A549 (cell line): ENCODE measurements at regions not wholly inside any gene's neighbourhood (a gene's known extent, or its start where the extent isn't known, plus 50 kb on each side); places are given as distances from the start of the nearest gene placed in this dataset.

Experiments used
- CEBPB ChIP-seq, 2 experiments: fragments of >200 bp in 1 of 2; sonication (Bioruptor Twin) in 1 of 2; formaldehyde crosslinking in 1 of 2; IDR thresholded peaks; 2 replicates each; pipeline ENCODE4 v1.6.1; 2012 to 2016
- CHD2 ChIP-seq: fragments of 150-350 bp; IDR thresholded peaks from 2 replicates; pipeline ENCODE4 v1.6.1; 2014; ENCODE audit warnings: low read length; ENCODE audit not compliant: partially characterized antibody
- HOXA7 ChIP-seq: fragments of 250-450 bp; sonication (Bioruptor Pico); IDR thresholded peaks from 2 replicates; pipeline ENCODE4 v1.5.0; 2020; ENCODE audit warnings: mild to moderate bottlenecking, moderate library complexity
- NR3C1 ChIP-seq: fragments of >200 bp; sonication (Bioruptor Twin); formaldehyde crosslinking; IDR thresholded peaks from 3 replicates; pipeline ENCODE4 v1.6.1; 2017
- RFX5 ChIP-seq: fragments of 450-650 bp; IDR thresholded peaks from 2 replicates; pipeline ENCODE4 v1.7.1; 2014; ENCODE audit warnings: antibody characterized with exemption, mild to moderate bottlenecking, moderate library complexity
- RNF2 ChIP-seq: fragments of 200-600 bp; sonication (generic); IDR thresholded peaks from 2 replicates; pipeline ENCODE4 v1.6.1; 2016; ENCODE audit warnings: low read depth, mild to moderate bottlenecking, antibody characterized with exemption, moderate library complexity, borderline replicate concordance
- ZFP36 ChIP-seq: fragments of 450-650 bp; IDR thresholded peaks from 2 replicates; pipeline ENCODE4 v1.6.1; 2014; ENCODE audit warnings: borderline replicate concordance; ENCODE audit not compliant: partially characterized antibody
- TF ChIP-seq, protein P1 (sequence below): fragments of >200 bp; sonication (Bioruptor Twin); formaldehyde crosslinking; IDR thresholded peaks from 3 replicates; pipeline ENCODE4 v1.5.1; 2016

- TF ChIP-seq, protein P1, sequence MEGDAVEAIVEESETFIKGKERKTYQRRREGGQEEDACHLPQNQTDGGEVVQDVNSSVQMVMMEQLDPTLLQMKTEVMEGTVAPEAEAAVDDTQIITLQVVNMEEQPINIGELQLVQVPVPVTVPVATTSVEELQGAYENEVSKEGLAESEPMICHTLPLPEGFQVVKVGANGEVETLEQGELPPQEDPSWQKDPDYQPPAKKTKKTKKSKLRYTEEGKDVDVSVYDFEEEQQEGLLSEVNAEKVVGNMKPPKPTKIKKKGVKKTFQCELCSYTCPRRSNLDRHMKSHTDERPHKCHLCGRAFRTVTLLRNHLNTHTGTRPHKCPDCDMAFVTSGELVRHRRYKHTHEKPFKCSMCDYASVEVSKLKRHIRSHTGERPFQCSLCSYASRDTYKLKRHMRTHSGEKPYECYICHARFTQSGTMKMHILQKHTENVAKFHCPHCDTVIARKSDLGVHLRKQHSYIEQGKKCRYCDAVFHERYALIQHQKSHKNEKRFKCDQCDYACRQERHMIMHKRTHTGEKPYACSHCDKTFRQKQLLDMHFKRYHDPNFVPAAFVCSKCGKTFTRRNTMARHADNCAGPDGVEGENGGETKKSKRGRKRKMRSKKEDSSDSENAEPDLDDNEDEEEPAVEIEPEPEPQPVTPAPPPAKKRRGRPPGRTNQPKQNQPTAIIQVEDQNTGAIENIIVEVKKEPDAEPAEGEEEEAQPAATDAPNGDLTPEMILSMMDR = no peak
- no peak for TF ChIP-seq ZFP36
- TF ChIP-seq RNF2 = no peak
- TF ChIP-seq HOXA7 (CRISPR knock-in tag) = no peak
- TF ChIP-seq RFX5 = no peak
- TF ChIP-seq CHD2 = no peak
- TF ChIP-seq NR3C1 = no peak
- no peak for TF ChIP-seq CEBPB (IDR thresholded peaks at IDR 0.05)
These were observed 93.5 kb upstream of the BMP5 start for GRCh38 chr6:55968926-55969325.
